ENCODE measurements at regions not wholly inside any gene's neighbourhood (a gene's known extent, or its start where the extent isn't known, plus 50 kb on each side); places are given as distances from the start of the nearest gene placed in this dataset.

GRCh38 chr2:140064243-140064642 lies 1284.1 kb upstream of the NXPH2 start:
- Histone ChIP-seq H3K27ac (no peak overlapping the region), H3K36me3 (no peaks in the 10 kb centered on the region), H3K27me3 (no peaks in the 10 kb centered on the region), H3K9me3 (no peaks in the 10 kb centered on the region), H3K4me3 (no peak overlapping the region), H3K4me1 (no peaks in the 10 kb centered on the region)
- DNase-seq, result no peak
- TF ChIP-seq POLR2A (IDR thresholded peaks at IDR 0.05) (no peak), CTCF (IDR thresholded peaks at IDR 0.05) (no peak)

- no peaks in the 10 kb centered on the region for H3K27me3 ChIP-seq
- no peaks in the 10 kb centered on the region for H3K9me3 ChIP-seq
- no peak overlapping the region for H3K4me3 ChIP-seq
- H3K36me3 ChIP-seq, result no peaks in the 10 kb centered on the region
- H3K27ac ChIP-seq, result no peak overlapping the region
- TF ChIP-seq POLR2A (IDR thresholded peaks at IDR 0.05), result no peak
- TF ChIP-seq CTCF (IDR thresholded peaks at IDR 0.05), result no peak
- no peaks in the 10 kb centered on the region for H3K4me1 ChIP-seq
- no peak for DNase-seq
These were observed 1283.2 kb upstream of the NXPH2 start for GRCh38 chr2:140063356-140063755.

GRCh38 chr2:140061240-140061639 lies 1281.0 kb upstream of the NXPH2 start:
- H3K4me1 ChIP-seq, result no peaks in the 10 kb centered on the region
- H3K9me3 ChIP-seq, result no peaks in the 10 kb centered on the region
- H3K27me3 ChIP-seq, result no peaks in the 10 kb centered on the region
- no peak overlapping the region for H3K27ac ChIP-seq
- no peak for DNase-seq
- no peak overlapping the region for H3K4me3 ChIP-seq
- H3K36me3 ChIP-seq, result no peaks in the 10 kb centered on the region
- TF ChIP-seq POLR2A (IDR thresholded peaks at IDR 0.05) (no peak), CTCF (IDR thresholded peaks at IDR 0.05) (no peak)

GRCh38 chr2:140057928-140058327 lies 1277.7 kb upstream of the NXPH2 start:
- DNase-seq, result no peak
- TF ChIP-seq CTCF (IDR thresholded peaks at IDR 0.05) (no peak), POLR2A (IDR thresholded peaks at IDR 0.05) (no peak)
- H3K4me3 ChIP-seq, result no peak overlapping the region
- H3K27ac ChIP-seq, result no peak overlapping the region
- no peaks in the 10 kb centered on the region for H3K4me1 ChIP-seq
- H3K9me3 ChIP-seq, result no peaks in the 10 kb centered on the region
- no peaks in the 10 kb centered on the region for H3K36me3 ChIP-seq
- no peaks in the 10 kb centered on the region for H3K27me3 ChIP-seq

GRCh38 chr2:140041811-140042210 lies 1261.6 kb upstream of the NXPH2 start:
- no peak overlapping the region for H3K4me3 ChIP-seq

More at GRCh38 chr2:140041811-140042210, 1261.6 kb upstream of the NXPH2 start:
- Histone ChIP-seq H3K36me3 (no peaks in the 10 kb centered on the region), H3K27me3 (no peaks in the 10 kb centered on the region), H3K4me1 (no peaks in the 10 kb centered on the region), H3K27ac (no peak overlapping the region), H3K9me3 (no peaks in the 10 kb centered on the region)
- no peak for TF ChIP-seq POLR2A (IDR thresholded peaks at IDR 0.05)
- no peak for TF ChIP-seq CTCF (IDR thresholded peaks at IDR 0.05)
- DNase-seq, result no peak
